SK-N-SH (cell line): ENCODE measurements at regions not wholly inside any gene's neighbourhood (a gene's known extent, or its start where the extent isn't known, plus 50 kb on each side); places are given as distances from the start of the nearest gene placed in this dataset.

Experiments used
- EP300 ChIP-seq, 2 experiments: IDR thresholded peaks; 2 replicates each; pipeline versions ENCODE4 v1.4.0 to v1.6.1; 2012; ENCODE audit warnings: borderline replicate concordance in 1 of 2, low read depth in 1 of 2, low read length in 1 of 2
- NRF1 ChIP-seq: IDR thresholded peaks from 2 replicates; pipeline ENCODE4 v1.6.1; 2012; ENCODE audit warnings: low read depth, mild to moderate bottlenecking, low read length
- POLR2AphosphoS5 ChIP-seq: IDR thresholded peaks from 2 replicates; pipeline ENCODE4 v1.6.1; 2012; ENCODE audit warnings: low read depth, low read length
- YY1 ChIP-seq: IDR thresholded peaks from 2 replicates; pipeline ENCODE4 v1.4.0; 2012; ENCODE audit warnings: low read depth, mild to moderate bottlenecking
- TF ChIP-seq, protein P1 (sequence below): fragments of 200-600 bp; sonication (generic); IDR thresholded peaks from 2 replicates; pipeline ENCODE4 v1.6.1; 2017; ENCODE audit warnings: antibody characterized with exemption, mild to moderate bottlenecking, moderate library complexity
- TF ChIP-seq, protein P2 (sequence below): IDR thresholded peaks from 2 replicates; pipeline ENCODE4 v1.4.0; 2012; ENCODE audit warnings: low read depth
- TF ChIP-seq, protein P3 (sequence below): fragments of 150-350 bp; IDR thresholded peaks from 2 replicates; pipeline ENCODE4 v1.6.1; 2016; ENCODE audit warnings: mild to moderate bottlenecking, low read depth, low read length

- TF ChIP-seq, protein P1, sequence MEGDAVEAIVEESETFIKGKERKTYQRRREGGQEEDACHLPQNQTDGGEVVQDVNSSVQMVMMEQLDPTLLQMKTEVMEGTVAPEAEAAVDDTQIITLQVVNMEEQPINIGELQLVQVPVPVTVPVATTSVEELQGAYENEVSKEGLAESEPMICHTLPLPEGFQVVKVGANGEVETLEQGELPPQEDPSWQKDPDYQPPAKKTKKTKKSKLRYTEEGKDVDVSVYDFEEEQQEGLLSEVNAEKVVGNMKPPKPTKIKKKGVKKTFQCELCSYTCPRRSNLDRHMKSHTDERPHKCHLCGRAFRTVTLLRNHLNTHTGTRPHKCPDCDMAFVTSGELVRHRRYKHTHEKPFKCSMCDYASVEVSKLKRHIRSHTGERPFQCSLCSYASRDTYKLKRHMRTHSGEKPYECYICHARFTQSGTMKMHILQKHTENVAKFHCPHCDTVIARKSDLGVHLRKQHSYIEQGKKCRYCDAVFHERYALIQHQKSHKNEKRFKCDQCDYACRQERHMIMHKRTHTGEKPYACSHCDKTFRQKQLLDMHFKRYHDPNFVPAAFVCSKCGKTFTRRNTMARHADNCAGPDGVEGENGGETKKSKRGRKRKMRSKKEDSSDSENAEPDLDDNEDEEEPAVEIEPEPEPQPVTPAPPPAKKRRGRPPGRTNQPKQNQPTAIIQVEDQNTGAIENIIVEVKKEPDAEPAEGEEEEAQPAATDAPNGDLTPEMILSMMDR: no peak
- TF ChIP-seq EP300 (IDR thresholded peaks at IDR 0.05; ENCODE audit: borderline replicate concordance in 1 of 2, low read depth in 1 of 2, low read length in 1 of 2) (no peak), POLR2AphosphoS5 (no peak), YY1 (no peak), NRF1 (no peak)
- TF ChIP-seq, protein P2, sequence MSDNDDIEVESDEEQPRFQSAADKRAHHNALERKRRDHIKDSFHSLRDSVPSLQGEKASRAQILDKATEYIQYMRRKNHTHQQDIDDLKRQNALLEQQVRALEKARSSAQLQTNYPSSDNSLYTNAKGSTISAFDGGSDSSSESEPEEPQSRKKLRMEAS: no peak
- TF ChIP-seq, protein P3, sequence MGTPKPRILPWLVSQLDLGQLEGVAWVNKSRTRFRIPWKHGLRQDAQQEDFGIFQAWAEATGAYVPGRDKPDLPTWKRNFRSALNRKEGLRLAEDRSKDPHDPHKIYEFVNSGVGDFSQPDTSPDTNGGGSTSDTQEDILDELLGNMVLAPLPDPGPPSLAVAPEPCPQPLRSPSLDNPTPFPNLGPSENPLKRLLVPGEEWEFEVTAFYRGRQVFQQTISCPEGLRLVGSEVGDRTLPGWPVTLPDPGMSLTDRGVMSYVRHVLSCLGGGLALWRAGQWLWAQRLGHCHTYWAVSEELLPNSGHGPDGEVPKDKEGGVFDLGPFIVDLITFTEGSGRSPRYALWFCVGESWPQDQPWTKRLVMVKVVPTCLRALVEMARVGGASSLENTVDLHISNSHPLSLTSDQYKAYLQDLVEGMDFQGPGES: no peak
These were observed 166.6 kb upstream of the PELI2 start for GRCh38 chr14:55951341-55952206.
